B cell (primary cell): ENCODE measurements at regions not wholly inside any gene's neighbourhood (a gene's known extent, or its start where the extent isn't known, plus 50 kb on each side); places are given as distances from the start of the nearest gene placed in this dataset.

Source experiments
- EZH2 ChIP-seq: IDR thresholded peaks from 2 replicates; pipeline ENCODE4 v1.6.1; 2012; ENCODE audit warnings: borderline replicate concordance, low read depth, mild to moderate bottlenecking, moderate library complexity, low read length; ENCODE audit not compliant: insufficient read depth, poor library complexity, severe bottlenecking
- TF ChIP-seq, protein P1 (sequence below): fragments of 200-600 bp; IDR thresholded peaks from one replicate; pipeline ENCODE4 v1.8.0; 2022; ENCODE audit warnings: antibody characterized with exemption, mild to moderate bottlenecking

- TF ChIP-seq, protein P1, sequence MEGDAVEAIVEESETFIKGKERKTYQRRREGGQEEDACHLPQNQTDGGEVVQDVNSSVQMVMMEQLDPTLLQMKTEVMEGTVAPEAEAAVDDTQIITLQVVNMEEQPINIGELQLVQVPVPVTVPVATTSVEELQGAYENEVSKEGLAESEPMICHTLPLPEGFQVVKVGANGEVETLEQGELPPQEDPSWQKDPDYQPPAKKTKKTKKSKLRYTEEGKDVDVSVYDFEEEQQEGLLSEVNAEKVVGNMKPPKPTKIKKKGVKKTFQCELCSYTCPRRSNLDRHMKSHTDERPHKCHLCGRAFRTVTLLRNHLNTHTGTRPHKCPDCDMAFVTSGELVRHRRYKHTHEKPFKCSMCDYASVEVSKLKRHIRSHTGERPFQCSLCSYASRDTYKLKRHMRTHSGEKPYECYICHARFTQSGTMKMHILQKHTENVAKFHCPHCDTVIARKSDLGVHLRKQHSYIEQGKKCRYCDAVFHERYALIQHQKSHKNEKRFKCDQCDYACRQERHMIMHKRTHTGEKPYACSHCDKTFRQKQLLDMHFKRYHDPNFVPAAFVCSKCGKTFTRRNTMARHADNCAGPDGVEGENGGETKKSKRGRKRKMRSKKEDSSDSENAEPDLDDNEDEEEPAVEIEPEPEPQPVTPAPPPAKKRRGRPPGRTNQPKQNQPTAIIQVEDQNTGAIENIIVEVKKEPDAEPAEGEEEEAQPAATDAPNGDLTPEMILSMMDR: no peak
- no peak for TF ChIP-seq EZH2
These were observed 95.8 kb upstream of the FAM98A start for GRCh38 chr2:33694904-33695303.
